DND-41 (cell line): ENCODE measurements at regions not wholly inside any gene's neighbourhood (a gene's known extent, or its start where the extent isn't known, plus 50 kb on each side); places are given as distances from the start of the nearest gene placed in this dataset.

Experiments used
- ATAC-seq: fragments of 200-7000 bp; cut with Tn5 transposase; 3 replicates; pipeline ENCODE4 v1.9.1; 2021; ENCODE audit warnings: low read depth; ENCODE audit not compliant: insufficient read depth
- DNase-seq: peaks from one replicate; pipeline ENCODE4 v3.0.0-alpha.2; 2020
- H2AFZ ChIP-seq: 2 replicates; pipeline ENCODE4 v1.6.0; 2012; ENCODE audit warnings: low read depth, low read length
- H3K27ac ChIP-seq: 2 replicates; pipeline ENCODE4 v1.5.1; 2012; ENCODE audit warnings: low read length, inconsistent platforms
- H3K27me3 ChIP-seq: fragments of 200-600 bp; sonication (generic); 2 replicates; pipeline ENCODE4 v1.6.0; 2012; ENCODE audit warnings: low read length, mild to moderate bottlenecking, inconsistent platforms; ENCODE audit not compliant: insufficient read depth, poor library complexity
- H3K36me3 ChIP-seq: 2 replicates; pipeline ENCODE4 v1.5.1; 2012; ENCODE audit warnings: low read length, inconsistent platforms; ENCODE audit not compliant: insufficient read depth
- H3K4me1 ChIP-seq: 2 replicates; pipeline ENCODE4 v1.5.1; 2012; ENCODE audit warnings: mild to moderate bottlenecking, low read length; ENCODE audit not compliant: insufficient read depth
- H3K4me2 ChIP-seq: 2 replicates; pipeline ENCODE4 v1.6.0; 2012; ENCODE audit warnings: mild to moderate bottlenecking, moderate library complexity, low read length, inconsistent platforms; ENCODE audit not compliant: insufficient read depth
- H3K4me3 ChIP-seq, 2 experiments: fragments of 200-600 bp in 1 of 2; shearing (Covaris generic) in 1 of 2; 2 replicates each; pipeline ENCODE4 v1.5.1; 2012 to 2016; ENCODE audit warnings: inconsistent platforms in 2 of 2, low read length in 2 of 2, mild to moderate bottlenecking in 2 of 2, low read depth in 1 of 2, moderate library complexity in 1 of 2
- H3K79me2 ChIP-seq: 2 replicates; pipeline ENCODE4 v1.6.0; 2012; ENCODE audit warnings: low read length, inconsistent platforms; ENCODE audit not compliant: insufficient read depth
- H3K9ac ChIP-seq: 2 replicates; pipeline ENCODE4 v1.6.0; 2012; ENCODE audit warnings: low read depth, mild to moderate bottlenecking, inconsistent platforms, low read length, moderate library complexity
- H3K9me3 ChIP-seq: 2 replicates; pipeline ENCODE4 v1.5.1; 2012; ENCODE audit warnings: low read length, moderate library complexity, mild to moderate bottlenecking, inconsistent platforms; ENCODE audit not compliant: insufficient read depth, severe bottlenecking
- H4K20me1 ChIP-seq: 2 replicates; pipeline ENCODE4 v1.6.0; 2012; ENCODE audit warnings: low read length; ENCODE audit not compliant: insufficient read depth
- EZH2 ChIP-seq: IDR thresholded peaks from 3 replicates; pipeline ENCODE4 v1.6.1; 2012; ENCODE audit warnings: borderline replicate concordance, low read depth, mild to moderate bottlenecking, moderate library complexity, low read length, inconsistent platforms; ENCODE audit not compliant: severe bottlenecking
- TF ChIP-seq, protein P1 (sequence below): IDR thresholded peaks from 2 replicates; pipeline ENCODE4 v1.5.1; 2012; ENCODE audit warnings: borderline replicate concordance, low read length, moderate library complexity, mild to moderate bottlenecking; ENCODE audit not compliant: poor library complexity, severe bottlenecking; ENCODE audit errors: extremely low read depth

DNA sequence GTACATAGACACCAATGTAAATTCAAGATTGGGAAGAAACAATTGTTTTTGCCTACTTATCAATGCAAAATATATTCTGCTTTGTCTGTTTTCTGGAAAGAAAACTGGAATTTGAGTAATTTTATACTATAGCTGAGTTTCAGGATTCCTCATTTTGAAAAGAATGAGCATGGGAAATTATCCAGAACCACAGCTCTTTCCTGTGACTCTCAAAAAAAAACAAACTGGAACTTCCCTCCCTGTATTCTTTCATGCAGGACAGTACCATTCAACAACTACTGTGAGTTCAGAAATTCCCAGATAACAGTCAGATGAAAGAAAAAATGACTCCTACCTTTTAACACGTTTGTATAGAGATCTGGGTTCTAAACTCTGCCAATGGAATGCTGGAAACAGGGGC, 372.4 kb downstream of the TGFB2 start:
- DNase-seq (no peak), ATAC-seq (no peak)
- H4K20me1 ChIP-seq, result no peaks in the 10 kb centered on the region
- no peak overlapping the region for H2AFZ ChIP-seq
- no peaks in the 10 kb centered on the region for H3K4me1 ChIP-seq
- H3K4me2 ChIP-seq, result no peak overlapping the region
- no peak overlapping the region for H3K4me3 ChIP-seq
- no peak overlapping the region for H3K9ac ChIP-seq
- no peaks in the 10 kb centered on the region for H3K9me3 ChIP-seq
- H3K27me3 ChIP-seq, result no peaks in the 10 kb centered on the region
- H3K36me3 ChIP-seq, result no peaks in the 10 kb centered on the region
- TF ChIP-seq, protein P1, sequence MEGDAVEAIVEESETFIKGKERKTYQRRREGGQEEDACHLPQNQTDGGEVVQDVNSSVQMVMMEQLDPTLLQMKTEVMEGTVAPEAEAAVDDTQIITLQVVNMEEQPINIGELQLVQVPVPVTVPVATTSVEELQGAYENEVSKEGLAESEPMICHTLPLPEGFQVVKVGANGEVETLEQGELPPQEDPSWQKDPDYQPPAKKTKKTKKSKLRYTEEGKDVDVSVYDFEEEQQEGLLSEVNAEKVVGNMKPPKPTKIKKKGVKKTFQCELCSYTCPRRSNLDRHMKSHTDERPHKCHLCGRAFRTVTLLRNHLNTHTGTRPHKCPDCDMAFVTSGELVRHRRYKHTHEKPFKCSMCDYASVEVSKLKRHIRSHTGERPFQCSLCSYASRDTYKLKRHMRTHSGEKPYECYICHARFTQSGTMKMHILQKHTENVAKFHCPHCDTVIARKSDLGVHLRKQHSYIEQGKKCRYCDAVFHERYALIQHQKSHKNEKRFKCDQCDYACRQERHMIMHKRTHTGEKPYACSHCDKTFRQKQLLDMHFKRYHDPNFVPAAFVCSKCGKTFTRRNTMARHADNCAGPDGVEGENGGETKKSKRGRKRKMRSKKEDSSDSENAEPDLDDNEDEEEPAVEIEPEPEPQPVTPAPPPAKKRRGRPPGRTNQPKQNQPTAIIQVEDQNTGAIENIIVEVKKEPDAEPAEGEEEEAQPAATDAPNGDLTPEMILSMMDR, result no peak
- no peak for TF ChIP-seq EZH2
- H3K79me2 ChIP-seq, result no peaks in the 10 kb centered on the region
- H3K27ac ChIP-seq, result no peak overlapping the region

DNA sequence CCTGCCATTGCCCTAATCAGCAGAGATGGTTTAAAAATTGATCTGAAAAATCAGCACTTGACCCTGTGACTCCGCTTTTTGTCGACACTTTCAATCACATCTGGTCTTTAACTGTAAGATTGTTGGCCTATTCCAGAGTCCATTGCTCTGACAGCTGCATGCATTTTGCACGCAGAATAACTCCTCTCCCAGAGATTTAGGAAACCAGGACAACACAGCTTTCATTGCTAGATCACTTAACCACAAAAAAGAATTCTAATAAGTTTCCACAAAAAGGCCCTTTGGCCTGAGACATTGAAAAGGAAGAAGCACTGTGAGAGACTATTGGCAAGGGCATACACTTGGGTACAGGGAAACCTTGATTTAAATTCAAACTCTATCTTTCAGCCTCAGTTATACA, 373.1 kb downstream of the TGFB2 start:
- no peaks in the 10 kb centered on the region for H3K9me3 ChIP-seq
- no peaks in the 10 kb centered on the region for H4K20me1 ChIP-seq
- H3K27me3 ChIP-seq, result no peaks in the 10 kb centered on the region
- H3K79me2 ChIP-seq, result no peaks in the 10 kb centered on the region
- H3K36me3 ChIP-seq, result no peaks in the 10 kb centered on the region
- no peaks in the 10 kb centered on the region for H3K4me1 ChIP-seq
- no peak overlapping the region for H3K4me3 ChIP-seq
- H3K27ac ChIP-seq, result no peak overlapping the region
- H3K4me2 ChIP-seq, result no peak overlapping the region
- ATAC-seq, result no peak
- TF ChIP-seq, protein P1, result no peak
- no peak for TF ChIP-seq EZH2
- no peak overlapping the region for H3K9ac ChIP-seq
- DNase-seq, result no peak
- no peak overlapping the region for H2AFZ ChIP-seq

DNA sequence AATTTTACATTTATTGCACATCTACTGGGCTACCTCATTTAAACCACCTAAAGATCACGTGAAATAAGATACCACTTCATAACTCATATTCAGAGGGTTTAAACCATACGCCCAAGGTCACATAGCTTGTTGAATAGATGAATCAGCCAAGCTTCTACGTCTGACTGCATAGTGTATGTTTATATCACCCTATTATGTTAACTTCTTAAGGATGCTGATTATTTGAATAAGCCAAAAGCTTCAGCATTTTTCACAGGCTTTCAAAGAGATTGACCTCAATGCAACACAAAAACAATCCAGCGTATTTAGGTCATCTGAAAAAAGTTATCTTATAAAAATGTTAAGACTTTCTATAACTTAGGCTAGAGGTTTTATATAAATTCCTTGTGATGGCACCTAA, 373.8 kb downstream of the TGFB2 start:
- Histone ChIP-seq H3K4me2 (no peak overlapping the region), H3K27me3 (no peaks in the 10 kb centered on the region), H3K36me3 (no peaks in the 10 kb centered on the region), H3K27ac (no peak overlapping the region), H3K9me3 (no peaks in the 10 kb centered on the region), H3K79me2 (no peaks in the 10 kb centered on the region), H4K20me1 (no peaks in the 10 kb centered on the region), H3K9ac (no peak overlapping the region), H3K4me1 (no peaks in the 10 kb centered on the region), H3K4me3 (no peak overlapping the region), H2AFZ (no peak overlapping the region)
- ATAC-seq (no peak), DNase-seq (no peak)
- TF ChIP-seq EZH2, result no peak
- TF ChIP-seq, protein P1, result no peak
